ENCODE measurements at regions not wholly inside any gene's neighbourhood (a gene's known extent, or its start where the extent isn't known, plus 50 kb on each side); places are given as distances from the start of the nearest gene placed in this dataset.
A peak's percentile ranks its signal among the peaks of the same experiment; 100 is the strongest.

- no peaks in the 10 kb centered on the region for H3K9me3 ChIP-seq (ENCODE audit: control insufficient read depth, insufficient read depth, low read depth, low read length)
- no peak overlapping the region for H3K4me3 ChIP-seq (ENCODE audit: low read depth, low read length)
- peaks cover 19% of the 10 kb centered on the region for H3K4me1 ChIP-seq (ENCODE audit: control insufficient read depth, insufficient read depth, low read length)
- H3K9ac ChIP-seq (ENCODE audit: low read length): no peak overlapping the region
- no peak overlapping the region for H3K27ac ChIP-seq (ENCODE audit: low read depth, low read length)
- H3K36me3 ChIP-seq (ENCODE audit: control insufficient read depth, insufficient read depth, low read length): no peaks in the 10 kb centered on the region
- H3K27me3 ChIP-seq (ENCODE audit: control insufficient read depth, insufficient read depth, low read length): peaks cover 23% of the 10 kb centered on the region; the same call in 1 of the 2 replicates
Observed at GRCh38 chr11:119979701-119980100, 158.2 kb downstream of the TRIM29 start.

GRCh38 chr11:119978696-119979095 is 159.2 kb downstream of the TRIM29 start:
- no peaks in the 10 kb centered on the region for H3K36me3 ChIP-seq (ENCODE audit: control insufficient read depth, insufficient read depth, low read length)
- H3K4me3 ChIP-seq (ENCODE audit: low read depth, low read length): no peak overlapping the region
- H3K27ac ChIP-seq (ENCODE audit: low read depth, low read length): no peak overlapping the region
- peaks cover 29% of the 10 kb centered on the region for H3K4me1 ChIP-seq (ENCODE audit: control insufficient read depth, insufficient read depth, low read length)
- H3K9ac ChIP-seq (ENCODE audit: low read length): no peak overlapping the region
- peaks cover 19% of the 10 kb centered on the region; the same call in 1 of the 2 replicates for H3K27me3 ChIP-seq (ENCODE audit: control insufficient read depth, insufficient read depth, low read length)
- no peaks in the 10 kb centered on the region for H3K9me3 ChIP-seq (ENCODE audit: control insufficient read depth, insufficient read depth, low read depth, low read length)

- H3K9ac ChIP-seq (ENCODE audit: low read length): no peak overlapping the region
- H3K27me3 ChIP-seq (ENCODE audit: control insufficient read depth, insufficient read depth, low read length): peaks cover 19% of the 10 kb centered on the region; the same call in 1 of the 2 replicates
Observed at GRCh38 chr11:119977881-119978280, 160.0 kb downstream of the TRIM29 start.

GRCh38 chr11:119977561-119977860 is 160.4 kb downstream of the TRIM29 start:
- H3K27ac ChIP-seq (ENCODE audit: low read depth, low read length): no peak overlapping the region
- no peaks in the 10 kb centered on the region for H3K36me3 ChIP-seq (ENCODE audit: control insufficient read depth, insufficient read depth, low read length)
- H3K4me1 ChIP-seq (ENCODE audit: control insufficient read depth, insufficient read depth, low read length): peaks cover 31% of the 10 kb centered on the region
- H3K9me3 ChIP-seq (ENCODE audit: control insufficient read depth, insufficient read depth, low read depth, low read length): no peaks in the 10 kb centered on the region
- H3K27me3 ChIP-seq (ENCODE audit: control insufficient read depth, insufficient read depth, low read length): peaks cover 19% of the 10 kb centered on the region; the same call in 1 of the 2 replicates
- no peak overlapping the region for H3K9ac ChIP-seq (ENCODE audit: low read length)
- no peak overlapping the region for H3K4me3 ChIP-seq (ENCODE audit: low read depth, low read length)

More at GRCh38 chr11:119977881-119978280, 160.0 kb downstream of the TRIM29 start:
- Histone ChIP-seq H3K36me3 (ENCODE audit: control insufficient read depth, insufficient read depth, low read length) (no peaks in the 10 kb centered on the region), H3K4me1 (ENCODE audit: control insufficient read depth, insufficient read depth, low read length) (peaks cover 31% of the 10 kb centered on the region), H3K27ac (ENCODE audit: low read depth, low read length) (no peak overlapping the region), H3K4me3 (ENCODE audit: low read depth, low read length) (no peak overlapping the region), H3K9me3 (ENCODE audit: control insufficient read depth, insufficient read depth, low read depth, low read length) (no peaks in the 10 kb centered on the region)

GRCh38 chr11:119976805-119977560 is 160.9 kb downstream of the TRIM29 start:
- Histone ChIP-seq H3K27me3 (ENCODE audit: control insufficient read depth, insufficient read depth, low read length) (peaks cover 19% of the 10 kb centered on the region; the same call in 1 of the 2 replicates), H3K27ac (ENCODE audit: low read depth, low read length) (no peak overlapping the region), H3K36me3 (ENCODE audit: control insufficient read depth, insufficient read depth, low read length) (no peaks in the 10 kb centered on the region), H3K9ac (ENCODE audit: low read length) (no peak overlapping the region), H3K4me3 (ENCODE audit: low read depth, low read length) (no peak overlapping the region), H3K4me1 (ENCODE audit: control insufficient read depth, insufficient read depth, low read length) (peaks cover 31% of the 10 kb centered on the region), H3K9me3 (ENCODE audit: control insufficient read depth, insufficient read depth, low read depth, low read length) (no peaks in the 10 kb centered on the region)

- Histone ChIP-seq H3K27ac (ENCODE audit: low read depth, low read length) (no peak overlapping the region), H3K9me3 (ENCODE audit: control insufficient read depth, insufficient read depth, low read depth, low read length) (no peaks in the 10 kb centered on the region), H3K4me3 (ENCODE audit: low read depth, low read length) (no peak overlapping the region), H3K36me3 (ENCODE audit: control insufficient read depth, insufficient read depth, low read length) (no peaks in the 10 kb centered on the region), H3K27me3 (ENCODE audit: control insufficient read depth, insufficient read depth, low read length) (peaks cover 19% of the 10 kb centered on the region; the same call in 1 of the 2 replicates), H3K9ac (ENCODE audit: low read length) (peak overlapping the region; percentile 27), H3K4me1 (ENCODE audit: control insufficient read depth, insufficient read depth, low read length) (peaks cover 31% of the 10 kb centered on the region)
Observed at GRCh38 chr11:119975561-119976152, 162.3 kb downstream of the TRIM29 start.

- no peak overlapping the region for H3K9ac ChIP-seq (ENCODE audit: low read length)
Observed at GRCh38 chr11:119974467-119974866, 163.4 kb downstream of the TRIM29 start.

GRCh38 chr11:119974051-119974450 is 163.9 kb downstream of the TRIM29 start:
- H3K4me3 ChIP-seq (ENCODE audit: low read depth, low read length): no peak overlapping the region
- no peaks in the 10 kb centered on the region for H3K36me3 ChIP-seq (ENCODE audit: control insufficient read depth, insufficient read depth, low read length)
- H3K9me3 ChIP-seq (ENCODE audit: control insufficient read depth, insufficient read depth, low read depth, low read length): no peaks in the 10 kb centered on the region
- peaks cover 19% of the 10 kb centered on the region; the same call in 1 of the 2 replicates for H3K27me3 ChIP-seq (ENCODE audit: control insufficient read depth, insufficient read depth, low read length)
- no peak overlapping the region for H3K9ac ChIP-seq (ENCODE audit: low read length)
- H3K27ac ChIP-seq (ENCODE audit: low read depth, low read length): no peak overlapping the region
- peaks cover 31% of the 10 kb centered on the region for H3K4me1 ChIP-seq (ENCODE audit: control insufficient read depth, insufficient read depth, low read length)

More at GRCh38 chr11:119974467-119974866, 163.4 kb downstream of the TRIM29 start:
- Histone ChIP-seq H3K27ac (ENCODE audit: low read depth, low read length) (no peak overlapping the region), H3K36me3 (ENCODE audit: control insufficient read depth, insufficient read depth, low read length) (no peaks in the 10 kb centered on the region), H3K9me3 (ENCODE audit: control insufficient read depth, insufficient read depth, low read depth, low read length) (no peaks in the 10 kb centered on the region), H3K4me3 (ENCODE audit: low read depth, low read length) (no peak overlapping the region), H3K27me3 (ENCODE audit: control insufficient read depth, insufficient read depth, low read length) (peaks cover 19% of the 10 kb centered on the region; the same call in 1 of the 2 replicates), H3K4me1 (ENCODE audit: control insufficient read depth, insufficient read depth, low read length) (peaks cover 31% of the 10 kb centered on the region)

GRCh38 chr11:119972281-119972680 is 165.6 kb downstream of the TRIM29 start:
- H3K9ac ChIP-seq (ENCODE audit: low read length): no peak overlapping the region
- 0 out of 2 replicates have a peak, but pooled peaks cover 7% of the 10 kb centered on the region for H3K27me3 ChIP-seq (ENCODE audit: control insufficient read depth, insufficient read depth, low read length)
- no peak overlapping the region for H3K27ac ChIP-seq (ENCODE audit: low read depth, low read length)
- no peak overlapping the region for H3K4me3 ChIP-seq (ENCODE audit: low read depth, low read length)
- H3K9me3 ChIP-seq (ENCODE audit: control insufficient read depth, insufficient read depth, low read depth, low read length): no peaks in the 10 kb centered on the region
- peaks cover 25% of the 10 kb centered on the region for H3K4me1 ChIP-seq (ENCODE audit: control insufficient read depth, insufficient read depth, low read length)
- H3K36me3 ChIP-seq (ENCODE audit: control insufficient read depth, insufficient read depth, low read length): no peaks in the 10 kb centered on the region

GRCh38 chr11:119970555-119971304 is 167.2 kb downstream of the TRIM29 start:
- no peaks in the 10 kb centered on the region for H3K9me3 ChIP-seq (ENCODE audit: control insufficient read depth, insufficient read depth, low read depth, low read length)
- 0 out of 2 replicates have a peak, but pooled peaks cover 4% of the 10 kb centered on the region for H3K27me3 ChIP-seq (ENCODE audit: control insufficient read depth, insufficient read depth, low read length)
- H3K27ac ChIP-seq (ENCODE audit: low read depth, low read length): no peak overlapping the region
- no peaks in the 10 kb centered on the region for H3K36me3 ChIP-seq (ENCODE audit: control insufficient read depth, insufficient read depth, low read length)
- no peak overlapping the region for H3K4me3 ChIP-seq (ENCODE audit: low read depth, low read length)
- H3K9ac ChIP-seq (ENCODE audit: low read length): no peak overlapping the region
- H3K4me1 ChIP-seq (ENCODE audit: control insufficient read depth, insufficient read depth, low read length): peaks cover 20% of the 10 kb centered on the region

All from HUES6 (cell line).